GM21723 (cell line): ENCODE measurements at regions not wholly inside any gene's neighbourhood (a gene's known extent, or its start where the extent isn't known, plus 50 kb on each side); places are given as distances from the start of the nearest gene placed in this dataset.

Experiments used
- ATAC-seq: cut with Tn5 transposase; IDR thresholded peaks from one replicate; pipeline ENCODE4 v1.9.1; 2021; ENCODE audit warnings: mild to moderate bottlenecking, moderate library complexity; ENCODE audit not compliant: unreplicated experiment

DNA sequence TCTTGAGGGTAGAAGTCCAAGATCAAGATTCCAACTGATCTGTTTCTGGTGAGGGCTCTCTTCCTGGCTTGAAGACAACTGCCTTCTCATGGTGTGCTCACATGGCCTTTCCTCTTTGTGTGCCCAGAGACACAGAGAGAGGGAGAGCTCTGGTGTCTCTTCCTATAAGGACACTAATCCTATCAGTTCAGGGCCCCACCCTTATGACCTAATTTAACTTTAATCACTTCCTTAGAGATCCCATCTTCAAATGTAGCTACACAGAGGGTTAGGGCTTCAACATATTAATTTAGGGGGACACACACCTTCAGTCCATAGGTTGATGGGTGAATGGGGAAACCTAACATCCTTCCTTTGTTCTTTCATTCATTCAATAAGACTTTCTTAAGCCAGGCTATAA is 144.6 kb downstream of the MN1 start:
- ATAC-seq, result no peak

DNA sequence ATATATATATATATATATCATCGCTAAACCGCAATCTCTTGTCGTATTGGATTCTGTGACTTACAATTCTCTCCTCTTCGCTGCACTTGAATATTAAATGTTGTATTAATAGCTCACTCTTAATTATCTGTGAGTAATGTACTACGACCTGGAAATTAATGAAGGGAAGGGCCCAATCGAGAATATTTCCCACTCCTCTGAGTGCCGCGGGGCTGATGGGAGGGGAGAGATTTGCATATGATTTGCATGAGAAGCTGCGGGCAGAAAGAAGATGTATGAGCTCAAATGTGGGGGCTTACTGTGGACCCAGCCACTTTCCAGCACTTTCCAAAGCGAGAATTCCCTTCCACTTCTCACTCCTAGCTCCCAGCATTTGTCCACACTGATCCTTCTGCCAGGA is 141.2 kb downstream of the MN1 start:
- ATAC-seq, result no peak

DNA sequence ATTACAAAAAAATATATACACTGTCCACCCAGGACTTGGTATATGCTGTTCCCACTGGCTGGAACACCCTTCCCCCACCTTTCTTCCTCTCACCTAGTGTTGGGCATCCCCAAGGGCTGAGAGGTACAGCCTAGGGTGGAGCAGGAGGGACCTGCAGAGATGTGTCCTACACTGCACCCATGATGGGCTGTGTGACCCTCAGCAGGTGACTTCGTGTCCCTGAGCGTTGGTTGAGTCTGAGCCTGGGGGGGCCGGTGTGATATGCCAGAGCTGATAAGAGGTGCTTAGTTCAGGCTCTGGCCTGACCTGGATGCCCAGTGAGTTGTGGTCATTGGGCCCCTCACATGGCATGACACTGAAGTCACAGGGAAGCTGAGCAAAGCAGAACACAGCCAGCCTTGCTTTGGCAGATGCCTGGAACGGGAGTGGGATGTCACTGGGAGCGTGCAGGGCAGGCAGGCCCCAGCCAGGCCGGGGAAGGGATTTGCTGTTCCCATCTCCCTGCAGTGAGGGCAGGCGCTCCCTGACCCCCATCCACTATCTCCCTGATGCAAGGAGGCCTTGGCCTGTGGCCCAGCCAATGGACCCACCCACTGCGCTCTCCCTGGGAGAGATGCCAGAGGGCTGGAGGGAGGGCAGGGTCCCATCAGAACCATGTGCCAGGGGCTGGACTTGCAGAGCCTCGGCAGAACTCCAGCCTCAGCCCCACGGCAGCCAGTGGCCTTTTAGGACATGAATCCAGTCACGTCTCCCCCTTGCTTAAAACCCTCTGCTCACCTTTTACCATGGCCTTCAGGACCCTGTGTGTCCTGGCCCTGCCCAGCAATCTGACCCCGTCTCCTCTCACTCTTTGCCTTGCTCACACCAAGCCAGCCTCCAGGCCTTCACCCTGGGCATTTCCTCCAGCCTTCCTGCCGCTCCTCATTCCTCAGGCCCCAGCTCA is 138.9 kb downstream of the MN1 start:
- no peak for ATAC-seq

DNA sequence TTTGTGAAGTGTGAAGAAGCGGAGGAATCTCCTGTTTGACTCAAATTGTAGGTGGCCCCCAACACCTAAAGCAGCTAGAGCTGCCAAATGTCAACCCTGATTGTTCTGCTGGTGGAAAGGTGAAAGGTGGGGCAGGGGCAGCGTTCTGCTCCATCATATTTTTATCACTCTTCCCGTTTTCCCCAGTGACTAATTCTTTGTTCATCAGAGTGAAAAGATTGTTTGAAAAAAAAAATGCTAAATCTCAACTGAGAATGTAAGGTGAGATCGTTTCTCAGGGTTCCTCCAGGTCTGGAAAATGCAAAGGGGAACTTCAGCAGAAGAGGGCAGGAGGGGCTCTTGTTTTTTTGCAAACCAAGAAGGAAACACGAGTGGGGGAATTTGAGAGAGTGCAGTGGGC is 137.7 kb downstream of the MN1 start:
- ATAC-seq, result no peak

DNA sequence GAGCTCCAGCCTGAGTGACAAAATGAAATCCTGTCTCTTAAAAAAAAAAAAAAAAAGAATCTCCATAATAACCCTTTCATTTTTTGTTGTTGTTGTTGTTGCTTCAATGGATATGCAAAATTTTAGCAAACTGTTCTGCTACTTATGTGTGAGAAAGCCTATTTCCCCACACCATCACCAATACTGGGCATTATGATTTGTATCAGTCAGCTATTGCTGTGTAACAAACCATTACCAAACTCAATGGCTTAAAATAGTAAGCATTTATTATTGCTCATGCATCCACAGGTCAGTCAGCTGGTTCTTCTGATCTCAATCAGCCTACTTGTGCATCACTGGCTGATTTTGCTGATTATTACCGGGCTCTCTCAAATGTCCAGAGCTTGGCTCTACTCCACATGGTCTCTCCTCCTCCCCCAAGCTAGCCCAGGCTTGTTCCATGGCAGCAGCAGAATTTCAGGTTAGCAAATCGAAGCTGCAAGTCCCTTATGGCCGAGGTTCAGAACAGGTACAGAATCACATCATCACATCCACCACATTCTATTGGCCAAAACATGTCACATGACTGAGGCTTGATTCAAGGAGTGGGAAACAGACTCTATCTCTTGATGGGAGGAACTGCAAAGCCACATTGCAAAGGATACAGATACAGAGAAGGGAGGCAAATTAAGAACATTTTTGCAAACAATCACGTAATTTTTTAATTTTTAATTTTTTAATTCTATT is 135.1 kb downstream of the MN1 start:
- no peak for ATAC-seq

DNA sequence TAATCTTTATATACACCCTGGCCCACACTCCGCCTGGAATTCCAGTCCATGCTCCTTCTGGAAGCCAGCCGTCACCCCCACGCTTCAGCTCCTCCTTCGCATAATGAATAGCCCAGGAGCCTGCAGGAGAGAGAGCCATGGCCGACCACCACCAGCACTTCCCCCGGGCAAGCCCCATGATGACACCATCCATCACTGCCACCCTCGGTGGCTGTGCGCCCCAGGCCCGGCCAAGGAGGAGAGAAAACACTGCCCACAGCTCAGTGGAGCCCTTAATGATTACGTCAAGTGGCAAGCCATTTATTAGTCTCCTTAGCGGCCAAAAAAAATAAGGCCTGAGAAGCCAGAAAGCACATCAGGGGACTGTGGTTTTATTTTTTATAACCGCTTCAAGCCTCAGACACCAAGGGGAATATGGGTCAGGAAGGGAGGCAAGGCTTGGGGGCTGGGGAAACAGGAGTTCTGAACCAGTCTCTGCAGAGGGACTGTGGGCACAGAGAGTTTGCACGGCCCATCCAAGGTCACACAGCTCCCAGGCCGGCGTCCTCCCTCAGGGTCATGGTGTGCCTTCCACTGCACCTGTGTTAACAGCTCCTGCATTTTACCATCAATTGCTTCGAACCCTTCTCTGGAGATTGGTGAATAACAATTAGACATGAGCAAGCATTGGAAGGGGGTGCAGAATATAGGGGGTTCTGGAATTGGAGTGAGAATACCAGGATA is 134.3 kb downstream of the MN1 start:
- ATAC-seq, result no peak

DNA sequence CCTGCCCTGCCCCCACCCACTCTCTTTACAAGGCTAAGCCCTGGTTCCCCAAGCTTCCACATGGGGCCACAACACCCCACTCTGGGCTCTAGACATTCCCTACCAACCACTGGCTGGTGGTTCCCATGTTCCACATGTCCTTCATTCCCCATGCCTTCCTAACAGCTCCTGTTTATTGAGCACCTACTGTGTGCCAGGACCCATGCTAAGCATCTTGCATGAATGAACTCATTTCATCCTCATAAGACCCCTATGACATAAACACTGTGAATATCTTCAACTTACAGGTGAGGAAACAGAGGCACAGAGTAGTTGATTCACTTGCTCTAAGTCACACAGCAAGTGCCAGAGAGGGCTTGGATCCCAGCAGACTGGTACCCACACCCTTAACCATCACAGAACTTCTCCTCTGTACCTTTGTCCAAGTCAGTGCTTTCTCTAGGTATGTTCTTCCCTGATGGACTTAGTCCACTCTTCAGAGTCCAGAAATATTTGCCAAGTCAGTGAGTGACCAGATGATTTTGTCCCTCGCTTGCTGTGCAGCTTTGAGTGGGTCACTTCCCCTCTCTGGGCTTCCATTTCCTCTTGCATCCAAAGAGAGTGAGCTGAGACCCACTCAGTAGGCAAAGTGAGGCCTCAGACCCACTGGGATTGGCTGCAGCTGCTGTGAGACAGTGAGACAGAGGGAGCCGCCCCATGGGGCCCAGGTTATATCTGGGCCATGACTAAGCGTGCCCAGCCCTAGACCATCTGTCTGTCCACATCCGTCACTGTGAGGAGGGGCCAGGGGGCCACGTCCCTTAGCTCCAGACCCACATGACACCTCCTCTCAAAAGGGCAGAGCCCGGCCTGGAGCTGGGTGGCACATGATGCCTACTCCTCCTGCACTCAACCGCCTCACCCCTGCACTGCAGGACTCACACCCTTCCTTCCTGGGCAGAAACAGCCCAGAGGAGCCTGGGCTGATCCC is 132.4 kb downstream of the MN1 start:
- no peak for ATAC-seq

DNA sequence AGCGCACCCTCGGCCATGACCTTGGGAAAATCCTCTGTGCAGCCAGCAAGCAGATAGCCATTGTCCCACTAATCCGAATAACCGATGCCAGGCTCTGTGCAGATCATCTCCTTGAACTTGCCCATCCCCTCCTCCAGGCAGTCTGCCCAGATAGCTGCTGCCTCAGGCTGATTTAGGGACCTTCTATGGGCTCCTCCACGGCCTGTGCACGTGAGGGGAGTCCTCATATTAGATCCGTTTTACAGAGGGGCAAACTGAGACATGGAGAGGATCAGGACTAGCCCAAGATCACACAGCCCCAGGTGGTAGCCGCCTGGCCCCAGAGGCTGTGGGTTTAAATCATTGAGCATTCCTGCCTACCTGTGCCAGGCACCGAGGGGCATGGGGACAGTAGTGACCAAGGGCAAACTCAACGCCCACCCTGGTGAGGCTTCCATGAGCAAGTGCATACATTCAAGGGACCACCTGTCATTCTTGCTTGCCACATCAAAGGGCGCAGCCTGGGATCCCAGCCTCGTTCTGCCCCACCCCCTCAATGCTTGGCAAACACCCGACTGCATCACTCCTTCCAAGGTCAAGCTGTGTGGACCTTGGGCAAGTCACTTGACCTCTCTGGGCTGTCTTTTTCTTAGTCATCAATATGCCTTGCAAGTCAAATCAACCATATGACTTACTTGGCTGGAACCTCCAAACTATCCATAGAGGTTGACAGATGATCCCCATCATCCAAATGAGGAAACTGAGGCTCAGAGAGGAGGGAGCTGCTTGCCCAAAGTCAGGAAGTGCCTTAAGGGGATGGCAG is 131.6 kb downstream of the MN1 start:
- no peak for ATAC-seq

DNA sequence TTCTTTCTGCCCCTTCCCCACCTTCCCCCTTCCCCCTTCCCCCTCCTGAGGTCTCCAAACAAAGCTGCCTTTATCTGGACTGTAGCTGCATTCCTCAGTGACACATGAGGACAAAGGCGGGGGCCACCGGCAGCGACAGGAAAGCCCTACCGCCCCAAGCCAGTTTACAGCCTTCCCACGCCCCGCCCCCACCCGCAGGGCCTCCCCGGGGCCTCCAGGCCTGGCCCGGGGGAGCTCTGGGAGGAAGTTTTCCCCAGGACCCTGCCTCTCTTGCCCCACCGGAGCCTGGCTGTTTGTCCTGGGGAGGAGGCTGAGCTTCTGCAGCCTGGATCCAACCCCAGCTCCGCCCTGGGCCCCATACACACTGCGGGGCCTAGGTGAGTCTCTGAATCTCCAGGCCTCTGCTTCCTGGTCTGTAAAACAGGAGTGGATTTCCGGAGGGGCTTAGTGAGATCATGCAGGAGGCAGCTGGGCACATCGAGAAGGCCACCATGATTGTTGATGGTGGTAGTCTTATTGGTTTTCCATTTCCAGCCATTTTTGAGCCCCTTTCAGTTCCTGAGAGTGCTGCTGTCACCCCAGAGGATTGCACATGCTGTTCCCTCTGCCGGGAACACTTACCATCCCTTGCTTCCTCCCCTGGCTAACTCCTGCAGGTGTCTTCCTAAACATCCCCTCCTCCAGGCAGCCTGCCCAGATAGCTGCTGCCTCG is 130.7 kb downstream of the MN1 start:
- ATAC-seq, result no peak

DNA sequence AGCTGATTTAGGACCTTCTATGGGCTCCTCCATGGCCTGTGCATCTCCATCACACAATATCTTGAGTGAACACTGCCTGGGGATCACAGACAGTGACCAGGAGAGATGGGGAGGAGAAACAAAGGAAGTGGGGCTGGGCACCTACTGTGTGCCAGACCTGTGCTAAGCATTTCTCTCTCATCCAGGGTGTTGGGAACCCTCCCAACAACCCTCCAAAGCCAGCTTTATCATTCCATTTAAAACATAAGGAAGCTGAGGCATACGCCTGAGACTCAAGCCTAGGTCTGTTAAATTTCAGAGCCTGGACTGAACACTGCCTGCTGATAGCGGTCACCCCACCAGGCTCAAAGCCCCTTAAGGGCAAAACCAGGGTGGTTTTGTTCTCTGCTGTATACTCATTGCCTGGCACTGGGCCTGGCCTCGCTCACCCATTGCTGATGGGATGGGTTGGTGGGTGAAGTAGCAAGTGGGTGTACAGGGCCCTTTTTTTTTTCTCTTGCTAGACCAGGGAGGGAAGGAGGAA is 130.1 kb downstream of the MN1 start:
- ATAC-seq, result no peak

DNA sequence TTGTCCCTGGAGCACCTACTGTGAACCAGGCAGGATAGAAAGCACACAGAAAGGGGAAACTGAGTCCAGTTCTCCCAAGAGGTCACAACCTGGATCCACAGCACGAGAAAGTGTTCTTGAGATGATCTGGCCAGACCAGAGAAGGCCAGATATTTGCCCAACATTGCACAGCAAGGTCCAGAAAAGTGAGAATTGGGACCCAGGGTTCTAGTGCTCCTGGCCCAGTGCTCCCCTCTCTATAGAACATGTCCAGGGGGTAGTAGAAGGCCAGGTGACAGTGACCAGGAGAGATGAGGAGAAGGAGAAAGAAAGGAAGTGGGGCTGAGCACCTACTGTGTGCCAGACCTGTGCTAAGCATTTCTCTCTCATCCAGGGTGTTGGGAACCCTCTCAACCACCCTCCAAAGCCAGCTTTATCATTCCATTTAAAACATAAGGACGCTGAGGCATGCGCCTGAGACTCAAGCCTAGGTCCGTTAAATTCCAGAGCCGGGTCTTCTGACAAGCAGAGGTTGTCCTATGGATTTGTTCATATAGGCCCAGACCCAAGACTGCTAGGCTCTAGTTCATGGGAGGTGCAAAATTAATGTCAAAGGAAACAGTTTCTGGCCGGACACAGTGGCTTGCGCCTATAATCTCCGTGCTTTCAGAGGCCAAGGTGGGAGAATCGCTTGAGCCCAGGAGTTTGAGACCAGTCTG is 128.7 kb downstream of the MN1 start:
- ATAC-seq, result no peak

DNA sequence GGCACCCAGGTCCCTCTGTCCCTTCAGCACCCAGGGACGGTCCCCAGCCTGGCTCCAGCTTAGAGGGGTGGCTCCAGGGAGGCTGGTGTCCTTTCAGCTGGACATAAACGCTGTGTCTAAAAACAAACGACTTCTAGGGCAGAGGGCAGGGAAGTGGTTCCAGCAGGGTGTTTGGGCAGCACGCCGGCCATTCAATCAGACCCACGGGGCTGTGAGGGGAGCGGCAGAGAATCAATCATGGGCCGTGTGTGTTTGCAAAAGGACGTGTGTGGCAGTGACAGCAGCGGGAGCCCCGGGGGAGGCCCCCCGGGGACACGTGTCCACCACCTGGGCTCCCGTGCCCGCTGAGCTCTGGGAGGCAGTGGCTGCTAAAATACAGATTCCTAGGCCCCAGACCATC is 127.7 kb downstream of the MN1 start:
- ATAC-seq, result no peak

DNA sequence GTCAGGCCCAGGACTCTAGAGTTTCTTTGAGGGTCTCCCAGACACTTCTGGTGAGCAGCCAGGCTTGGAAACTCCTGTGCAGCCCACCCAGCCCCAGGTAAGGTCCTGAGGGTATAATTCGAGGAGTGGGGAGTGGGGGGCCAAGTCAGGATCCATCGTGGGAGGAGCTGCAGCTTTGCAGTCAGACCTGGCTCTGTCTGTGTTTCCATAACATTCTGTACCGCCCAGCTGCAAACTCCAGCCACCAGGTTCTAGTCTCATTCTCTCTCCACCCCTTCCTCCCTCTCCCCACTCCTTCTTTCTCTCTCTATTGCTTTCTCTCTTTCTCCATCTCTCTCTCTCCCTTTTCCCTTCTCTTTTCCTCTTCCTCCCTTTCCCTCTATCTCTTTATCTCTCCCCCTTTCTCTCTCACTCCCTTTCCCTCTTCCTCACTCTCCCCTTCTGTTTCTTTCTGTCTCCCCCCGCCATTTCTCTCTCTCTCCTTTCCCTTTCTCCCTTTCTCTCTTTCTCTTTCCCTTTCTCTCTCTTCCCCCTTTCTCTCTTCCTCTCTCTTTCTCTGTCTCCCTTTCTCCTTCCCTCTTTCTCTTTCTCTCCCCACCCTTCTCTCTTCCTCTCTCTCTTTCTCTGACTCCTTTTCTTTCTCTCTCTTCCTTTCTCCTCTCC is 127.2 kb downstream of the MN1 start:
- ATAC-seq, result no peak

DNA sequence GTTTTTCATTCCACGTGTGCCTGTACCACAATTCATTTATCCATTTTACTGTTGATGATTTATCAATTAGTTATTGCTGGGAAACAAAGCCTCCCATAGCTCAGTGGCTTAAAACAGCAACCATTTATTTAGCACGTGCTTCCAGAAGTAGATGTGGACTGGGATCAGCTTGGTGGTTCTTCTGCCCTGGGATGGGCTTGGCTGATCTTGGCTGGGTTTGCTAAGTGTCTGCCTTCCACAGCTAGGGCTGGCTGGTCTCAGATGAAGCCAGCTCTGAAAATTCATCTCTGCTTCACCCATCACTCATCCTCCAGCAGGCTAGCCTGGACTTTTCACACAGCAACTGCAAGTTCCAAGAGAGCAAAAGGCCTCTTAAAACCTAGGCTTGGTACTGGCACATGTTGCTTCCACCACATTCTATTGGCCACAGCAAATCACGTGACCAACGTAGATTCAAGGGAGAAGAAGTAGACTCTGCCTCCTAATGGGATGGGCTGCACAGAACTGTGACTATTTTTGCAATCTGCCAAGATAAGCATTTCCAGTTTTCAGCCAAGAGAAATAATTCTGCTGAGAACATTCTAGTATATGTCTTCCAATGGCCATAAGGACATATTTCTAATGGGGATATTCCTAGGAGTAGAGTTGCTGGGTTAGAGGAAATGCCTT is 124.9 kb downstream of the MN1 start:
- ATAC-seq, result no peak

DNA sequence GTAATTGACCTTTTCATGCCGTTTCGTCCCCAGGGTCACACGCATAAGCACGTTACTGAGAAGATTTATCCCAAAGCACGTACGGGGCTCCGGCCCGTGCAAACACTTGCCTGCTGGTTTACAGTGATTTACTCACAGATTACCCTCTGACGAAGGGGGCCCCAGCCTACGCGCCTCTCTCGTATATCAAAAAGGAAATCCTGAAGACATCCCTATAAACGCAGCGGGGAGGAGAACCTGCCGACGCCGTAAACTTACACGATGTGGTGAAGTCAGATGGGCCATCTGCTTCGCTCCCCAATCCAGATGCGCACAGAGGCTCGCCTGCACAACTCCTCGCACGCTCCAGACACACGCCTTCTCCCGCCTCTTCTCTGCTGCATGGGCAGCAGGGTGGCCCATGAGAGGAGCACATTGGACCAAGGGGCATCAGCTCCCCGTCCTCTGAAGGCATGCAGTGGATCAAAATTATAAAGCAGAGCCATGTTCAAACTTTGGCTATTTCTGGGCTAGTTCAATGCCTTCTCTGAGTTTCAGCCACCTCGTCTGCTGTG is 123.6 kb downstream of the MN1 start:
- no peak for ATAC-seq

DNA sequence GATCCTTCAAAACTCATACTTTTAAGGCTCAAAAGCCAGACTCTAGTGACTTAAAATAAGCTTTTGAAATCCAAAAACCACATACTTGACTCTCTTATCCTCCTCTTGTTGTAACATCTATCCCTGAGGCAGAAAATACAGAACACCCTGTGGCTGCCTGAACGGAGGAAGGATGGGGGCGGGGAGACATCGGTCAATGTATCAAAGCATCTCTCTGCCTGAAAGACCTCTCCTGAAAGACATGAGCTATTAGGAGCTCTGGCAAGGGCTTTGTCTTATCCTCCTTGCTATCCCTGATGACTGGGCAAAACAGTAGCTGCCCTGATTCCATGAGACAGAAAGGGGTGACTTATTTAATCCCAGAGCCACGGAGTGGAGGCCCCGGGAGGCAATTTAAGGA is 122.4 kb downstream of the MN1 start:
- no peak for ATAC-seq
